Gastroesophageal sphincter (tissue), 3 donors: ENCODE measurements at regions not wholly inside any gene's neighbourhood (a gene's known extent, or its start where the extent isn't known, plus 50 kb on each side); places are given as distances from the start of the nearest gene placed in this dataset.

ENCODE experiments used
- CTCF ChIP-seq, 4 experiments: fragments of 200-600 bp in 2 of 4; fragments of 450-650 bp in 2 of 4; sonication (generic) in 1 of 4; IDR thresholded peaks; one replicate each; pipeline ENCODE4 v1.5.1; 2017 to 2019; ENCODE audit warnings: antibody characterized with exemption in 4 of 4, mild to moderate bottlenecking in 2 of 4, moderate library complexity in 2 of 4
- EP300 ChIP-seq: sonication (generic); formaldehyde crosslinking; IDR thresholded peaks from one replicate; pipeline ENCODE4 v1.6.1; 2017; ENCODE audit warnings: antibody characterized with exemption, mild to moderate bottlenecking
- POLR2AphosphoS5 ChIP-seq: sonication (generic); formaldehyde crosslinking; IDR thresholded peaks from one replicate; pipeline ENCODE4 v1.6.1; 2017; ENCODE audit warnings: antibody characterized with exemption

DNA sequence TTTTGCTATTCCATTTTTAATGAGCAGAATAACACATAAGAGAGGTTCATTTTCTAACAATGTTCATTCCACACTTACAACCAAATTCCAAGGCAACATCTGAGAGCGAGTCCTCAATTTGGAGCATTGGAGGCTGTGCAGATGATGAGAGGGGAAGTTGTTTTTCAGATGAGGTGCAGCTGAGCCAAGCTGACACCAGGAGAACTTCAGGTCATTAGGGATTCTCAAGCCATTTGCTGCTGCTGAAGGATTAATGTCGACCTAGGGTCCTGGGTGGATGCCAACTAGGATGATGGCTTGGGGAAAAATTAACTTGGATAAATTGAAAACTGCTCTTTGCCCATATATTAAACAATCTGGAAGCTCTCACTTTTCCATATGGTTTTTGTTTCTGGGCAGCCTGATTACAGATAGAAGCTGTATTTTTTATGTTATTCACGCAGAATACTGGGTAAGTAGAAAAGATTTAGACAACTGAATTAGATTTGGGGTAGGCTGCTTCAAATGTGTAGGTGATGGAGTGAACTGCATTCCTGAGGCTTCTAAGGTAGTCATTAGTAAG is 206.4 kb upstream of the SLC39A10 start:
- TF ChIP-seq POLR2AphosphoS5 (no peak), EP300 (no peak), CTCF (IDR thresholded peaks at IDR 0.05) (no peak)
